HCT116 (cell line): ENCODE measurements at regions not wholly inside any gene's neighbourhood (a gene's known extent, or its start where the extent isn't known, plus 50 kb on each side); places are given as distances from the start of the nearest gene placed in this dataset.

Experiments used
- ATAC-seq: fragments of 200-7000 bp; cut with Tn5 transposase; 2 replicates; pipeline ENCODE4 v1.9.1; 2020; ENCODE audit warnings: mild to moderate bottlenecking, moderate library complexity
- BruUV-seq: library from RNA; stranded (reverse); fragments of 400-500 nt; replicated peaks from 2 replicates; lab custom pipeline; 2021; lab: Mats Ljungman, UMichigan
- CTCF ChIA-PET: fragments of 300-600 bp; sonication (Branson Sonifier 250); formaldehyde crosslinking; loops from one replicate; lab custom pipeline; 2021; ENCODE audit warnings: antibody characterized with exemption; lab: Charles Lee
- POLR2A ChIA-PET: fragments of 300-600, 350-600 bp; sonication (Branson Sonifier 250); formaldehyde crosslinking; loops from one replicate; lab custom pipeline; 2021; ENCODE audit warnings: antibody characterized with exemption; lab: Charles Lee
- RAD21 ChIA-PET, 2 experiments: fragments of 300-600 bp; sonication (Branson Sonifier 250); formaldehyde crosslinking; loops; one replicate each; lab custom pipeline; 2023; ENCODE audit warnings: low total read pairs in 2 of 2; ENCODE audit not compliant: uncharacterized antibody in 2 of 2, unreplicated experiment in 2 of 2, low non-redundant PET in 1 of 2; lab: Charles Lee
- DNase-seq: peaks from one replicate; pipeline ENCODE4 v3.0.0-alpha.2; 2010; ENCODE audit warnings: low read depth, low spot score
- H2AFZ ChIP-seq: fragments of 200-600 bp; shearing (Covaris generic), sonication (generic); 2 replicates; pipeline ENCODE4 v1.6.1; 2017; ENCODE audit warnings: low read depth, mixed run types, mixed read lengths, antibody characterized with exemption, low read length; ENCODE audit not compliant: poor library complexity, severe bottlenecking
- H3K27ac ChIP-seq: 2 replicates; pipeline ENCODE4 v1.5.1; 2012; ENCODE audit warnings: low read depth, low read length
- H3K27me3 ChIP-seq: fragments of 200-600 bp; sonication (generic); 2 replicates; pipeline ENCODE4 v1.6.1; 2016; ENCODE audit warnings: mixed run types, low read length, mixed read lengths; ENCODE audit not compliant: insufficient read depth
- H3K36me3 ChIP-seq, 2 experiments: fragments of 200-500 bp in 1 of 2; fragments of 200-600 bp in 1 of 2; sonication (Bioruptor generic) in 1 of 2; sonication (generic) in 1 of 2; 2 replicates each; pipeline versions ENCODE4 v1.5.1 to v1.6.1; 2014 to 2016; ENCODE audit warnings: low read length in 2 of 2, inconsistent platforms in 1 of 2, mixed read lengths in 1 of 2, mixed run types in 1 of 2; ENCODE audit not compliant: insufficient read depth in 2 of 2, control insufficient read depth in 1 of 2
- H3K4me1 ChIP-seq, 2 experiments: fragments of 200-600 bp in 1 of 2; sonication (generic) in 1 of 2; 2 replicates each; pipeline versions ENCODE4 v1.5.1 to v1.6.1; 2012 to 2017; ENCODE audit warnings: low read length in 2 of 2, inconsistent platforms in 1 of 2, mild to moderate bottlenecking in 1 of 2, mixed read lengths in 1 of 2, mixed run types in 1 of 2, moderate library complexity in 1 of 2; ENCODE audit not compliant: insufficient read depth in 2 of 2, control insufficient read depth in 1 of 2
- H3K4me2 ChIP-seq: fragments of 200-600 bp; sonication (generic); 2 replicates; pipeline ENCODE4 v1.6.1; 2017; ENCODE audit warnings: mixed run types, low read length, mixed read lengths
- H3K4me3 ChIP-seq, 2 experiments: fragments of 200-600 bp in 1 of 2; sonication (generic) in 1 of 2; replicated peaks in 1 of 2; 2 replicates each; pipeline ENCODE4 v1.5.1; 2011 to 2016; ENCODE audit warnings: low read length in 2 of 2, control low read depth in 1 of 2, low read depth in 1 of 2, mild to moderate bottlenecking in 1 of 2, mixed read lengths in 1 of 2, mixed run types in 1 of 2
- H3K79me2 ChIP-seq: fragments of 200-600 bp; sonication (generic); 2 replicates; pipeline ENCODE4 v1.6.1; 2017; ENCODE audit warnings: mild to moderate bottlenecking, mixed run types, low read length, moderate library complexity, mixed read lengths; ENCODE audit not compliant: insufficient read depth
- H3K9ac ChIP-seq: fragments of 200-600 bp; sonication (generic); 2 replicates; pipeline ENCODE4 v1.6.1; 2016; ENCODE audit warnings: low read length, mixed read lengths
- H3K9me2 ChIP-seq: fragments of 200-600 bp; sonication (generic), shearing (Covaris generic); 2 replicates; pipeline ENCODE4 v1.6.1; 2017; ENCODE audit warnings: mixed run types, mild to moderate bottlenecking, moderate library complexity; ENCODE audit not compliant: insufficient read depth
- H3K9me3 ChIP-seq, 2 experiments: fragments of 200-500 bp in 1 of 2; fragments of 200-600 bp in 1 of 2; sonication (Bioruptor generic) in 1 of 2; sonication (generic) in 1 of 2; 2 replicates each; pipeline ENCODE4 v1.6.1; 2014 to 2017; ENCODE audit warnings: low read length in 2 of 2, mixed read lengths in 2 of 2, inconsistent platforms in 1 of 2, low read depth in 1 of 2, mild to moderate bottlenecking in 1 of 2, mixed run types in 1 of 2, moderate library complexity in 1 of 2; ENCODE audit not compliant: control insufficient read depth in 1 of 2, insufficient read depth in 1 of 2
- H4K20me1 ChIP-seq: fragments of 200-600 bp; sonication (generic), shearing (Covaris generic); 2 replicates; pipeline ENCODE4 v1.6.1; 2017; ENCODE audit warnings: mixed run types, mild to moderate bottlenecking, moderate library complexity; ENCODE audit not compliant: insufficient read depth
- ATF3 ChIP-seq: IDR thresholded peaks from 2 replicates; pipeline ENCODE4 v1.6.1; 2012
- CEBPB ChIP-seq: IDR thresholded peaks from 2 replicates; pipeline ENCODE4 v1.6.1; 2012; ENCODE audit warnings: low read depth
- ELF1 ChIP-seq: IDR thresholded peaks from 2 replicates; pipeline ENCODE4 v1.6.1; 2012; ENCODE audit warnings: low read depth, borderline replicate concordance
- FOSL1 ChIP-seq: IDR thresholded peaks from 2 replicates; pipeline ENCODE4 v1.6.1; 2012; ENCODE audit warnings: low read depth
- RAD21 ChIP-seq: IDR thresholded peaks from 2 replicates; pipeline ENCODE4 v1.6.1; 2012; ENCODE audit warnings: low read depth, mild to moderate bottlenecking
- REST ChIP-seq: IDR thresholded peaks from 2 replicates; pipeline ENCODE4 v1.6.1; 2012; ENCODE audit warnings: low read depth
- SP1 ChIP-seq: IDR thresholded peaks from 2 replicates; pipeline ENCODE4 v1.6.1; 2012; ENCODE audit warnings: low read depth
- YY1 ChIP-seq: IDR thresholded peaks from 2 replicates; pipeline ENCODE4 v1.6.1; 2011; ENCODE audit warnings: low read length, low read depth, moderate library complexity, mild to moderate bottlenecking; ENCODE audit not compliant: insufficient replicate concordance; ENCODE audit errors: extremely low read depth
- intact Hi-C: fragments of 100-400 bp; cut with micrococcal nuclease; formaldehyde crosslinking; loops from 2 replicates; pipeline ENCODE4 v1.10.0; 2022

- H3K9me3 ChIP-seq: no peaks in the 10 kb centered on the region
- H3K9me2 ChIP-seq: no peaks in the 10 kb centered on the region
- H3K36me3 ChIP-seq: no peaks in the 10 kb centered on the region
- no peaks in the 10 kb centered on the region for H3K4me1 ChIP-seq
- H4K20me1 ChIP-seq: no peaks in the 10 kb centered on the region
- CTCF ChIA-PET: no interaction called here
- intact Hi-C loops: no loop called here
- H3K79me2 ChIP-seq: no peaks in the 10 kb centered on the region
- DNase-seq (no peak), ATAC-seq (no peak)
- H3K4me2 ChIP-seq: no peak overlapping the region
- no TSS peak for BruUV-seq
- no peak overlapping the region for H2AFZ ChIP-seq
- no peaks in the 10 kb centered on the region for H3K27me3 ChIP-seq
- no peak overlapping the region for H3K9ac ChIP-seq
- no peak overlapping the region for H3K4me3 ChIP-seq
- no peak for TF ChIP-seq RAD21
- TF ChIP-seq REST: no peak
- no peak for TF ChIP-seq FOSL1
- no peak for TF ChIP-seq ATF3
- TF ChIP-seq CEBPB: no peak
- no peak for TF ChIP-seq SP1
- TF ChIP-seq YY1: no peak
- TF ChIP-seq ELF1: no peak
- no peak overlapping the region for H3K27ac ChIP-seq
- RAD21 ChIA-PET: no interaction called here
- POLR2A ChIA-PET: no interaction called here
These were observed 63.1 kb upstream of the CNOT2 start for GRCh38 chr12:70180130-70180529.
